Psoas muscle (tissue), 7 donors: ENCODE measurements at regions not wholly inside any gene's neighbourhood (a gene's known extent, or its start where the extent isn't known, plus 50 kb on each side); places are given as distances from the start of the nearest gene placed in this dataset.

Source experiments
- ATAC-seq, 4 donors: fragments of 200-7000 bp; cut with Tn5 transposase; one replicate each; pipeline ENCODE4 v1.9.1; 2020; ENCODE audit warnings: moderate library complexity in 3 of 4, mild to moderate bottlenecking in 2 of 4
- DNase-seq, 2 donors: peaks; one replicate each; pipeline ENCODE4 v3.0.0-alpha.2; 2020
- H3K27ac ChIP-seq: fragments of 200-600 bp; one replicate; pipeline ENCODE4 v1.8.0; 2022
- H3K27me3 ChIP-seq, 3 donors: fragments of 200-600 bp in 1 of 3; one replicate each; pipeline versions ENCODE4 v1.6.1 to v1.8.0; 2013 to 2022; ENCODE audit warnings: low read length in 2 of 3, mild to moderate bottlenecking in 2 of 3, moderate library complexity in 1 of 3; ENCODE audit not compliant: insufficient read depth in 3 of 3
- H3K36me3 ChIP-seq, 2 donors: fragments of 200-600 bp in 1 of 2; one replicate each; pipeline versions ENCODE4 v1.6.1 to v1.8.0; 2013 to 2022; ENCODE audit warnings: low read depth in 1 of 2, mild to moderate bottlenecking in 1 of 2, moderate library complexity in 1 of 2; ENCODE audit not compliant: insufficient read depth in 1 of 2
- H3K4me1 ChIP-seq: fragments of 200-600 bp; one replicate; pipeline ENCODE4 v1.8.0; 2022
- H3K4me3 ChIP-seq: fragments of 200-600 bp; one replicate; pipeline ENCODE4 v1.8.0; 2022; ENCODE audit warnings: mild to moderate bottlenecking
- H3K9me3 ChIP-seq: fragments of 200-600 bp; one replicate; pipeline ENCODE4 v1.8.0; 2022
- WGBS, 3 donors: extraction: QIAGEN DNeasy Blood & Tissue Kit; methylation state at CpG; one replicate each; pipeline versions ENCODE4 v1.1.6 to v1.1.7; 2013; 5-methylcytosine and 5-hydroxymethylcytosine counted together
- intact Hi-C, 2 donors: fragments of 100-400 bp; cut with DNase I; formaldehyde crosslinking; loops; one replicate each; pipeline versions ENCODE4 v1.11.0 to v1.14.2; 2022
- TF ChIP-seq, protein P1 (sequence below): fragments of 200-600 bp; IDR thresholded peaks from one replicate; pipeline ENCODE4 v1.8.0; 2022; ENCODE audit warnings: antibody characterized with exemption
- donor health status: healthy with polysubstance abuse.
- donor health status: DM: no; HTN: no; CAD: no; lungs with moderate emphysema.
- donor health status: Bipolar disorder and iron deficiency.
- donor health status: healthy.
- donor health status: DM: yes; HTN: yes; CAD: no.
- donor health status: DM: no; HTN: no; CAD: no.
- donor health status: DM: yes; HTN: yes; CAD: no.

DNA sequence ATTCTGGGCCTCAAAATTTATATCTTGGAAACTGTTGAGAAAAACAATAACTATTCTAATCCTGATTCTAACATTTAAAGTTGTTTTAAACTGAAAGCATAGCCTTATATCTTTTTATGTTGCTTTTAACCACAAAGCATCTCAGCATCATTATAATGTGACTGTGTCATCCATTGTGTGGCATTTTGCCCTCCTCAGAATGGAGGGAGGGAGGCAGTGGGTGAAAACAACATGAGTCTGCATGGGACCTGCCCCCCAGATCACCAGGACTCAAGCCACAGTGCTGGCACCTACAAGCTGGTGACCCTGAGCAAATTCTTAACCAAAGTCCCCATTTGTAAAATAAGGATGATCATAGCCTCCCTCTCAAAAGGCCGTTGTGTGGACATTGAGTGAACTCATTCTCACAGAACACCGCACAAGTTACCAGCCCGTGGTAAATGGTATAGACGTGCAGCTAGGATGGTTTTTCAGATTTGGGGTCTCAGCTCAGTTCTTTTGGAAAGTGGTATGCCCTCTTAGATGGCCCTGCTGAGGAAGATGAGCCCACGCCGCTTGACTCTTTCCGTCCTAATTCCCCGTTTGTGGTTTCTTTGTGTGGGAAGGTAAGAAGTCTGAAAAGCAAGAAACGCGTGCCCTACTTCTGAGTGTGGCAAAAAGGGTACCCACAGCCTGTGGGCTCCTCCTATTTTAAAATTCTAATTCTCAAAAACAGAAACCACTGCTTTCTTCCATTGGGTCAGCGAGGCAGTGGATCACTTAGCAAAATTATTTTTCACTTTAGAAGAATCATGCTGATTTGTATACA is 305.0 kb upstream of the ID2 start:
- H3K27me3 ChIP-seq = peaks cover 0 to 1% (median 0%) of the 10 kb centered on the region in 3 donors
- peaks cover 5% of the 10 kb centered on the region for H3K9me3 ChIP-seq
- TF ChIP-seq, protein P1, sequence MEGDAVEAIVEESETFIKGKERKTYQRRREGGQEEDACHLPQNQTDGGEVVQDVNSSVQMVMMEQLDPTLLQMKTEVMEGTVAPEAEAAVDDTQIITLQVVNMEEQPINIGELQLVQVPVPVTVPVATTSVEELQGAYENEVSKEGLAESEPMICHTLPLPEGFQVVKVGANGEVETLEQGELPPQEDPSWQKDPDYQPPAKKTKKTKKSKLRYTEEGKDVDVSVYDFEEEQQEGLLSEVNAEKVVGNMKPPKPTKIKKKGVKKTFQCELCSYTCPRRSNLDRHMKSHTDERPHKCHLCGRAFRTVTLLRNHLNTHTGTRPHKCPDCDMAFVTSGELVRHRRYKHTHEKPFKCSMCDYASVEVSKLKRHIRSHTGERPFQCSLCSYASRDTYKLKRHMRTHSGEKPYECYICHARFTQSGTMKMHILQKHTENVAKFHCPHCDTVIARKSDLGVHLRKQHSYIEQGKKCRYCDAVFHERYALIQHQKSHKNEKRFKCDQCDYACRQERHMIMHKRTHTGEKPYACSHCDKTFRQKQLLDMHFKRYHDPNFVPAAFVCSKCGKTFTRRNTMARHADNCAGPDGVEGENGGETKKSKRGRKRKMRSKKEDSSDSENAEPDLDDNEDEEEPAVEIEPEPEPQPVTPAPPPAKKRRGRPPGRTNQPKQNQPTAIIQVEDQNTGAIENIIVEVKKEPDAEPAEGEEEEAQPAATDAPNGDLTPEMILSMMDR = no peak
- no peak overlapping the region for H3K27ac ChIP-seq
- no peak overlapping the region for H3K4me3 ChIP-seq
- WGBS, 3 donors = 92 to 97% (median 92%) methylated on average over 11 of the region's 11 CpGs
- DNase-seq (no peak), ATAC-seq (no peak)
- intact Hi-C loops = no loop called here
- H3K36me3 ChIP-seq = no peaks in the 10 kb centered on the region
- no peaks in the 10 kb centered on the region for H3K4me1 ChIP-seq

DNA sequence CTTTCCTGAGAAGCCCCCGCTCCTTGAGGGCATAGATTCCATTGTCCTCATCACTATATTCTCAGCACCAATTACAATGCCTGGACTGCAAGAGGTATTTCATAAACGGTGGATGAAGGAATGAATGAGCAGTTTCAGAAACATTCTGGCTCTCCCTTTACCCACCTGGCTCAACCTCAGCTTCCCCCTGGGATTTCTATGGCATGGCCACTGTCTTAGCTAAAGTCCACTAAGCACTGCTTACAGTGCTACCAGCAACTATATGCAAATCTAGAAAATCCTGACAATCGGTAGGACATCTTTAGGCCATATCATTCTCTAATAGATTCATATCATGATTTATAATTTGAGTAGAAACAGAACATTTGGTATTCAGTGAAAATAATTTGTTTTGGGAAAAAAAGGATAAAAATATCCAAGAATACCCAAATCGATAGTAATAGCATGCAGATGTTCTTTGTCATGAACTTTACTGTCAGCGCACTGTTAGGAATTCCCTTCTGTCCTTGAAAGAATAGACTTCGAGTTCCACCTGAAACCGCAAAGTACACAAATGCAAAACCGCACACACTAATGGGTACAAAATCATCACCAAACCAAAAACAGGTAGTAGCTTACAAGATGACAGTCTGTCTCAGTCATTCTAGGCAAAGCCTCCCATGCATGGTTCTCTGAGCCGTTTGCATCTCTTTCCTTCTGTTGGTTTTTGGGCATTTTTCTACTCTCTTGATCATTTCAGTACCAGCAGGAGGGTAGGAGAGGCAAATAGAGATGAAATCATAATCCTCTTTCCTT is 303.6 kb upstream of the ID2 start:
- WGBS, 3 donors = 85 to 86% (median 86%) methylated on average over 9 of the region's 9 CpGs
- TF ChIP-seq, protein P1 = no peak
- H3K36me3 ChIP-seq = no peaks in the 10 kb centered on the region

DNA sequence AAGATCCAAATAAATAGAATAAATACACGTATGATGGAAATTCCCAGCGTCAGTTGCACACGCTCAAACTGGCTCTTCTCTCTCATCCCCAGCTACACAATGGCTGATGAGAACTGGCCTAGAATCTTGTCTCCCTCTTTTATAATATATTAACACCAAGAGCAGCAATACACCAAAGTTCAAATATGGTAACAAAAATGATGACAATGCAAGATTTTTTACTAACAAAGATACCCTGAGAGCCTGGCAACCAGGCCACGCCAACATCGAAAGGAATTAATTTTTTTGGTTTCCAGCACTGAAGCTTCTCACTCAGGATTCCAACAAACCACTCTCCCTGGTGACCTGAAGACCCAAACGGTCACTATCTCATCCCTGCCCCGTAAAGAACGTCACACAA is 302.7 kb upstream of the ID2 start:
- Histone ChIP-seq H3K36me3 (no peaks in the 10 kb centered on the region), H3K27ac (no peak overlapping the region), H3K27me3 (peaks cover 0 to 1% (median 0%) of the 10 kb centered on the region in 3 donors), H3K4me3 (no peak overlapping the region), H3K4me1 (no peaks in the 10 kb centered on the region), H3K9me3 (no peaks in the 10 kb centered on the region)
- no peak for DNase-seq
- TF ChIP-seq, protein P1 = no peak
- intact Hi-C loops = no loop called here
- no peak for ATAC-seq
- WGBS, 3 donors = 84 to 89% (median 86%) methylated on average over 8 of the region's 8 CpGs

More for the DNA sequence above, 303.6 kb upstream of the ID2 start:
- DNase-seq (no peak), ATAC-seq (no peak)
- no peak overlapping the region for H3K27ac ChIP-seq
- H3K4me1 ChIP-seq = no peaks in the 10 kb centered on the region
- peaks cover 5% of the 10 kb centered on the region for H3K9me3 ChIP-seq
- intact Hi-C loops = no loop called here
- peaks cover 0 to 1% (median 0%) of the 10 kb centered on the region in 3 donors for H3K27me3 ChIP-seq
- H3K4me3 ChIP-seq = no peak overlapping the region

DNA sequence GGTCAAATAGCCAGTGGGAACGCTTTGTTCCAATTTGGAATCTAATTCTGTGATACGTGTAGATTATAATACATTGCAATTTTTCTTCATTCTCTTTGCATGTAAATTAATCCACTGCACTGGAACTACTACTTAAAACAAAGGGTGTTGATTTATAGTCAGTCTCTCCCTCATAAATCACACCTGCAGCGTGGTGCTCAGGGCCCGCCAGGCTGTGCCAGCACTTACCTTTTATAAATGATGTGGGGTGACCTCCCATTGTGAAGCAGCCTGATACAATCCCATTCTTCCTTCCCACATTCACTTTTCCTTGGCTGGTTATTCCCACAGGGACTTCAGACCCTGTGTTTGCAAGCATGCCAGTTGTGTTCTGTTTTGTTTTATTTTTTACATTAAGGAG is 302.3 kb upstream of the ID2 start:
- peaks cover 0 to 1% (median 0%) of the 10 kb centered on the region in 3 donors for H3K27me3 ChIP-seq
- H3K36me3 ChIP-seq = no peaks in the 10 kb centered on the region
- peak overlapping the region; percentile 14 for H3K27ac ChIP-seq
- H3K9me3 ChIP-seq = no peaks in the 10 kb centered on the region
- TF ChIP-seq, protein P1 = no peak
- no peak overlapping the region for H3K4me3 ChIP-seq
- ATAC-seq (no peak), DNase-seq (no peak)
- no peaks in the 10 kb centered on the region for H3K4me1 ChIP-seq
- WGBS, 3 donors = 74 to 75% (median 74%) methylated on average over 4 of the region's 4 CpGs
- intact Hi-C loops = no loop called here
